ENCODE measurements at regions not wholly inside any gene's neighbourhood (a gene's known extent, or its start where the extent isn't known, plus 50 kb on each side); places are given as distances from the start of the nearest gene placed in this dataset.

DNA sequence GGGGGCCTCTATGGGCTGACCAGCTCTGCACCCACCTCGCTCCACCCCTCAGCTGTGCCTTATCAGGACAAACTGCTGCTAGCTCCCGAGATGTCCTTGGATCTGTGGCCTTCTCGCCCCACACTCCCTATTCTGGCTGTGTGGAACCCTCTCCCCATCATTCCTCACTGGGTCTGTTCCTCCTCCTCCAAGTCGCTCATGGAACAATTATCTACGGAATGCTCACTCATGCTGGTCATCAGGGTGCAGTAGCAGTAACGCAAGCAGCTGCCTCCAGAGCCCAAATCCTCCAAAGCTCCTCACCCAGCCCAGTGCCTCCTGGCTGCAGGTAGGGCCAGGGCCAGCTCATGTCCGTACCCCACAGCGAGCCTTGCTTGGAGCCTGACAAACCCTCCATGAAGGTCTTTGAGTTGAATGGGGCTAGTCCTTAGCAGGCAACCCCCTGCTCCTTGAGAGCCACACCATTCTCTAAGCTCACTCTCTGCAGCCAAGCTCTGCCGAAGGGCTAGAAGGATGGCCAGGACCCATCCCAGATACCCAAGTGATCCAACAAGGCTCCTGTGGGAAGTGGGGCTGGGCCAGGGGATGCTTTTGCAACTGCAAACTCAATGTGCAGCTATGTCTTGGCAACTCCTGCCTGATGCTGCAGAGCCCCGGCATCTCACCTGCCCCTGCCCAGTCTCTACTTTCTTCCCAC lies 977.8 kb downstream of the TBC1D22A start:
- no peak for DNase-seq

DNA sequence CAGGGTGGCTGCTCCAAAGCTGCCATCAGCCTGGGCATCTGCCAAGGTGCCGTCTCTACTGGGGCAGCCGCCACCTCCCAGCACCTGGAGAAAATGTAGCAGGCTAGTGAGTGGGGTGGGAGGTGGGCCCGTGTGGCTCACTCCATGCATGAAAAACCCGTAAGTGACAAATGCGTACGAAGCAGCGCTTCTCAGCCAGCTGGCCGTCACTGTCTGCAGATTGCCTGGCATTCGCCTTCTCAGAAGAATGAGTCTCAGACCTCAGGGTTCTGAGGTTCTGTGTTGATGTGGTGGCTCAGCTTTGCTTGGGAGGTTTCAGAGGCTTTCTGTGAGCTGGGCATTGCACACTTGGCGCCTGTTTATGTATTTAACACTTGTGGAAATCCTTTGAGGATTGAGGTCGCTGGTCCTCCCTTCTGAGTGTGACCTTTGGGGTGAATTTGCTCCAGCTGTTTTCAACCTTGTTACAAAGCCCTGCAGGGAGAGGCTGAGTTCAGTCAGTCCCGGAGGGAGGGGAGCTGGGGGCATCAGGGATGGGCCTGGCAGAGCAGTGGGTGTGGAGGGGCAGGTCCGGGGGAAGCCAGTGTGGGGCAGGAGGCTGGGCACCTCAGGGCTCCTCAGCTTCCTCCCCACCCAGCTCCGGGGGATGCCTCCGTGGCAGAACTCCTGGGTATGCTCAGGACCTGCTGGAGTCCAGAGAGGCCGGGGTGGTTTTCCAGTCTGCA lies 977.0 kb downstream of the TBC1D22A start:
- no peak for DNase-seq

DNA sequence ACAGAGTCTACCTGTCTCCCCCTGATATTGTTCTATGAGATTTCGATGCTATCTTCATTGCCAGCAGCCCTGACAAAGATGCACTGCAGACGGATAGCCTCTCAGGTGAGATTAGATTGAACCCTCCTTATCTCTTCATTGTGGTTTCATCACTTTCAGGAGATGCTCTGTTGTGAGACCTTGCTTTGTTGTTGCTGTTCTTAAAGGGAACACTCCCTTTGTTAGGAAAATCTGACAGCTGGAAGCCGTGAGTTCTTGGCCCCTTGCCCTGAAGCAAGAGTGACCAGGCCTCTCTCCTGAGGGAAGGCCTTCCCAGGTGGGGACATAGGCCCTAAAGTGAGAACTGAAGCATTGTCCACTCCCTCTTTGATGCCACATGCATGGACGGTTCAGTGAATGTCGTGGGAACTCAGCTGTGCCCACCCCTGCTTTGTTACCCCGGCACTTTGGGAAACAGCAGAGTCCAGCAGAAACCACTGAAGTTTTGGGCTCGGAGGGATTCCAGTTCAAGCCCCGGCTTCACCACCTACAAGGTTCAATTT lies 976.1 kb downstream of the TBC1D22A start:
- no peak for DNase-seq

DNA sequence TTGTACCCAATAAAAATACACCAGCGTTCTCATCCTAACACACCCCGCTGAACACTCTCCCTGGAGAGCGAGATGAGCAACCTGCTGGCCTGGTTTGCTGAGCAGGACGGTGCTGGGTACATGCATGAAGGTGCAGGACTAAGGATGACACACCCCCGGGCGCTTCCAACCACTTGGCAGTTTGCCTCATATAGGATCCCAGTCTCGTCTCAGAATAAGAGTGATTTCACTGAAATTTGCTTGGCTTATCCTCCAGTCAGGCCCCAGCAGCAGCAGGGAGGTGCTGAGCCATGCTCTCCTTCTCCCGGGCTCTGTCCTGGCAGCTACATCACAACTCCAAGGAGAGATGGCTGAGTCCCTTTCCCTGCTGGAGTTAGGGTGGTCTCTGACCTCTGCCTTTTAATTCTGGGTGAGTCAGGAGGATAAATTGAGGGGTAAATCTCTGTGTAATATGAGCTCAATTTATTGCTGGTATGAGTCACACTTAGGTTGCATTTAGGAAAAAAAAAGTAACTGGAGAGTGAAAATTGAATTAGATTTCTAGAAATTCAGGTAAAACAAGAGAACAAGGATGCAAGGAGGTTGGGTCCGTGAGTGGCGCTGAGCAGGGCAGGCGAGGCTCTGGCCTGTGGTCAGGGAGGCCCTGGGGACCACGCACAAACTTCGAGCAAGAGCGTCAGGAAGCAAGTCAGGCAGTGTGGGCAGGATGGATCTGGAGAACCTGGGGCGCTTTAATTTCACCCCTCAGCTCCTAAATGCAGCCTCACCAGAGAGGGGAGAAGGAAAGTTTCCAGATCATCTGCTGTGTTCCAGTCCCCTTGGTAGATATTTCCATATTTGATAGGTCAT lies 974.0 kb downstream of the TBC1D22A start:
- no peak for DNase-seq

DNA sequence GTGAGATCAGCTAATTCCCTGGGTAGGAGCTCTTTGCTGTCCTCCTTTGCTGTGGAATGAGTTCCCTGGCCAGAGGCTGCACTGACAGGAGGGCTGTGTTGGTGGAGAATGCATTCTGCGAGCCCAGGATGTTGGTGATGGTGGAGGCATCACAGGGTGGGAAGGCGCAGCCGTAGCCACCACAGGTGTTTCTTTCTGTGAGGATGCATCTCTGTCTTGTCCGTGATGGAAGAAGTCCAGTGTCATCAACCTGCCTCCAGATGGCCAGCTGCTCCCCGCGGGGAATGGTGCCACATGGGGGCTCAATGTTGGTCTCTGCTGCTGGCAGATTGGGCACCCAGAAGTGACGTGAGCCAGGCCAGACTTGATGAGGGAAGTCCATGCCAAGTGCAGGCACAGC lies 972.1 kb downstream of the TBC1D22A start:
- DNase-seq, result no peak

DNA sequence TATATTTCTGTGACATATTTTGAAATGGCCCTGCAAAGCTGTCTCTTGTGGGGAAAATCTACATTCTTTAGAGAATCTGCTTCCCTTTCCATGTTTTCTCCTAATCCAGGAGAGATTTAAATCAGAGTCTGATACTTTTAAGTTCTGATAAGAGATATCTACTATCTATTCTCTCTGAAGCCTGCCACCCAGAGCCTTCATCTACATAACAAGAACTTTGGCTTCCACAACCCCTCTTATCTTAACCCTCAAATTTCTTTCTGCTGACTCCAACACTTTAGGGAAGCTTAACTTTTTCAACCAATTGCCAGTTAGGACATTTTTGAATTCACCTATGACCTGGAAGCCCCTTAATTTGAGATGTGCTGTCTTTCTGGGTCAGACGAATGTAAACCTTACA lies 965.2 kb downstream of the TBC1D22A start:
- DNase-seq, result no peak

DNA sequence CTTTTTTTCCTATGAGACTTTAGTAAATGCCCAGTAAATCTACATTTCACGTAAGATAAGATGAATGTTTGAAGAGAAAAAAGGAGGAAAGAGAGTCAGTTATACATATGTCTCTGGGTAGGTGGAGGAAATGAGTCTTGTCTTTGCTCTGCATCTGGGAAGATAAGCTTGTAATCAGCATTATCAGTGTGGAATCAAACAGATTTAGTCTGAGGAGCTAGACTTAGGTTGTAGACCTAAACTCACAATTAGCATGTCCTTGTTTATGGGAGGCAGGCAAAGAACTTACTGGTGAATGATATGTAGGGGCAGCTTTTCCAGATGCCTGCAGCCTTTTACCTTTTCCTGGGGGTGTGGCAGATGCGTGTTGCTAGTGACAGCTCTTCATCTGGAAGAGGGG lies 962.3 kb downstream of the TBC1D22A start:
- DNase-seq, result no peak

DNA sequence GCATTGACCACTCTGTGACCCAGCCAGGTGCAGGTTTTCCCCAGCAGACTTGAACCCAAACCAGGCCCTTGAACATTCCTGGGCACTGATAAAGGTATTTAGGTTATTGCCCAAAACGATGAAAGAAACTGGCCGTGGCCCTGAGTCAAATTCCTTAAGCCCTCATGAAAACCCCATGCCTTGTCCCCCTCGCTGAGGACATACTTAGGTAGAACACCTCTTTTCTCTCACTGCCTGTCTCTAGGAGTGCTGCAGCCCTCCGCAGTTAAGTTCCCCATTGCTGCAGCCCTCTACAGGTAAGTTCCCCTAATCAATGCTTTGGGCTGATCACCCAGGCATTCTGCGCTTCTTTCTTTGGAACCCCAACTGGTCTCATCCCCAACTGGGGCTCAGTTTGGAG lies 961.6 kb downstream of the TBC1D22A start:
- no peak for DNase-seq

DNA sequence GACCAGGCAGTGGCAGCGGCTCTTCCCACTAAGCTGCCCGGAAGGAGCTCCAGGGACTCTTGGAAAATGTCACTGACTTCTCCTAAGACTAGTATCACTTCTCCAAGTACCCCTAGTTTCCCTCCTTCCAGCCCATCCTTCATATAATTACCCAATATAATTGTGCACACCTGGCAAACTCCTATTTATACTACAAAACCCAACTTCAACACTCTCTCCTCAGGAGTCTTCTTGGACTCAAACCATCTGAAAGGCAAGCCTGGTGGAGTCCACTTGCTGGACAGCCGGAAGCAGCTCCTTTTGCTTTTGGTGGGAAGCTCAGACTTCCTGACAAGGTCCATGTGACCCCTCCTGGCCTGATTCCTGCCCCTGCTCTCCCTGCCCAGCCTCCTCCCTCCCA lies 955.9 kb downstream of the TBC1D22A start:
- DNase-seq, result no peak

DNA sequence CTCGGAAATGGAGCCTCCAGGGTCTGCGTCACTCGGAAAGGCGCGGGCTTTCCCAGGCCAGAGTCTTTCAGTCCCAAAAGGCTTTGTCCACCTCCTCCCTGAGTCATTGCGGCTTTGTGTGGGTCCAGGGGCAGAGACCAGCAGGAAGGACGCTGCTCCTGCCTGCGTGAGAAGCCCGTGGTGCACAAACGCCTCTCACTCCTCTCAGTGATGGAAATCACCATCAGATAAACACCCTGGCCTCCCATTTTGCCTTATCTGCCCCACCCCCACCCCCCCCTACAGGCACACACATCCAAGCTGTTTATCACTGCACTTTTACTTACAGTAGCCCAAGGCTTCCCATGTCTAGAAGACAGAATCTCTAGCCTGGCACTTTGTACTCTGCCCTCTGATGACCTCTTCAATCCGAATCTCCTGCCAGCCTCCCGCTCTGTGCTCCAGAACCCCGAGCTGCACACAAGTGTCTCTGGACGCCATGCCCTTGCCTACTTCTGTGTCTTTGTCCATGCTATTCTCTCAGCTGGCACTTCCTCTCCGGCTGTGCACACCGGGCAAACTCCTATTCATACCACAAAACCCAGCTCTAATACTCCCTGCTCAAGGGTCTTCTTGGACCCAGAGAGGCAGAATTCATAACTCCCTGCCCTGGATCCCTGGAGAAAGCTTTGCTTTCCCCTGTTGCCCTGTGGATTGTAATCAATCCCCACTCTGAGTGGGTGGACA lies 954.6 kb downstream of the TBC1D22A start:
- DNase-seq, result no peak

DNA sequence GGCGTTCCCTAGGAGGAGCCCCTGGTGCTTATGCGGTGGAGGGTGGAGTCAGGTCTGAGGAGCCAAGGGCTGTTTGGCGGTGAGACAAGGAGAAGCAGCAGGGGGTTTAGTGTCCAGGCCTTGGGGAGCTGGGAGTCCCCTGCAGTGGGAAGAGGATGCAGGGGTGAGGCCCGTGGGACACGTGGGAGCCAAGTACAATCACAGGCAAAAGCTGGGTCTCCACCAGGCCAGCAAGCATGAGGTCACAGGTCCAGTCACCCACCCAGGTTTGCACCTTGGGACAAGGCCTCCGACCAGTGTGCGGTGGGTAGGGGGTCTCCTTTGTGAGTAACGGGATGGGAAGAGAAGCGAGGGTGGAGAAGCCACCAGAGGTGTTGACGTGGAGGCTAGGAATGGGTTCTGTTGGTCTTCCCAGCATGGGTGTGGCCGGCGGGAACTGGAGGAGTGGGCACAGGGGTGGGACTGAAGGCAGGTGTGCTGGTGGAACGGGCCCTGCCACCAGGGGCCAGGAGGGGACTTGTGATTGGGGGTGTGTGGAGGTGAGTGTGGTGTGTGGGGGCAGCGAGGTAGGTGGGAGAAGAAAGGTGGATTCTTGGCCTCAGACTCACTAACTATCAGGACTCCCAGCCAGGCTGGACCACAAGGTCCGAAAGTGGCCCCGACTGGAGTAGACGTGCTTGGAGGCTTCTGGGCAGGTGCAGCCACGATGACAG lies 953.6 kb downstream of the TBC1D22A start:
- DNase-seq, result no peak

DNA sequence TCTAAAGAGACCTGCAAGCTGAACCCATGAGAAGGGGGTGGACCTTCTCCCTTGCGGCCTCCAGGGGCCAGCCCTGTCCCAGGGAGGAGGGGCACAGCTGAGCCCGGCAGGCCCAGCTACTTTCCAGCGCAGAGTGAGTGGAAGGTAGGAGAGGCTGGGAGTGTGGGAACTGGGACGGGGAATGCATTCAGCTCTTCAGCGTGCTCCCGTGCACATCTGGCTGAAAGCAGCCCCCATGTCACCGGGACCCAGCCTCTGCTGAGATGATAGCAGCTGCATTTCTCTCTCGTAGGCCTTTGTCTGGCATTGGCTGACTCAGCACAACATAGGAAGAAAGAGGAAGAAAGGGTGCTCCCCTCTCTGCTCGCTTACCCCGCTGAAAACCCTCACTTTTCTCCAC lies 951.5 kb downstream of the TBC1D22A start:
- no peak for DNase-seq

DNA sequence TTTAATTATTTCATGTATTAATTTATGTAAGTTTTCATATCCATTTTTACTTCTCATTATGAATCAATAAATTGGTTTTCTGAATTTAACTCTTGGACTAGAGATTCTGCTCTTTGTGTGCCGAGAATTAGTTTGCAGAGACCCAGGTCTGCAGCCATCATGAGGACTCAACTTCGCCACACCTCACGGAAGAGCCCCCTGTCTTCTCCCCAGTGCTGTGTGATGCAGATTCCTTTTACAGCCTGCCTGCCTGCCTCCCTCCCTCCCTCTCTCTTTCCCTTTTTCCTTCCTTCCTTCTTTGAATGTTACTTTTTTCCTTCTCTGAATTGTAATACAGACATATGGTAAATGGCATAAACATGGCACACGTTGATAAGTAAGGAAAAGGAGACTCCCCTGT lies 947.7 kb downstream of the TBC1D22A start:
- no peak for DNase-seq

DNA sequence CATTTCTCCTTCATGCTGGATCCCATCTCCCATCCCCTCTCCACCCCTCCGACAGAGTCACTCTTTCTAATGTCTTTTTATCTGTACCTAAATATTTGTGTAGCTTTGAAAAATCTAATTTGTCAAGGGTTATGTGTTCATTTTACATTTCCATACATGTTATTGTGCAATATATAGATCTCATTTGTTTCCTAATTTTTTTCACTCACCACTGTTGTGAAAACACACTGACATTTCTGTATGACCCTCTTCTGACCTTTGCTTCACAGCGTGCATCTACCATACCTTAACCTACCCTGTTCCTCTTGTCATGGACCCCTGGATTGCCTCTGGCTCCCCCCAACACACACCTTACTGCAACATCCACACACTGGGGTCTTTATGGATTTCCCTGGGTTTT lies 942.9 kb downstream of the TBC1D22A start:
- DNase-seq, result no peak

DNA sequence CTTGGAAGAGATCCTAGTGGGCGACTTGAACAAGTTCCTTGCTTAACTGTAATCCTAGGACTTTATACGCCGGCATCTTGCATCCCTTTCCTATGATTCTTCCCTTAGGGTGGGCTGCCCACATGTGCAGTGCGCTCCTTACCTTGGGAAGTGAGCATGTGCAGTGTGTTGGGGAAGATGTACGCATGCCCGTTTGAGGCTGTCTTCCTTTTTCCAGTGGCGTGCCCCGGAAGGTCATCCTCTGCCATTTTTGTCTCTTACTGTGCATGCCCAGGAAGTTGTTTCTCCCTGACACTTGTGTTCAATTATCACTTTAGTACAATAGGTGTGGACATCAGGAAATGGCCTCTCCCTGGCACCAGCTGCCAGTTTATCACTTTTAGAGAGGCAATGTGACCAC lies 936.5 kb downstream of the TBC1D22A start:
- DNase-seq, result no peak

DNA sequence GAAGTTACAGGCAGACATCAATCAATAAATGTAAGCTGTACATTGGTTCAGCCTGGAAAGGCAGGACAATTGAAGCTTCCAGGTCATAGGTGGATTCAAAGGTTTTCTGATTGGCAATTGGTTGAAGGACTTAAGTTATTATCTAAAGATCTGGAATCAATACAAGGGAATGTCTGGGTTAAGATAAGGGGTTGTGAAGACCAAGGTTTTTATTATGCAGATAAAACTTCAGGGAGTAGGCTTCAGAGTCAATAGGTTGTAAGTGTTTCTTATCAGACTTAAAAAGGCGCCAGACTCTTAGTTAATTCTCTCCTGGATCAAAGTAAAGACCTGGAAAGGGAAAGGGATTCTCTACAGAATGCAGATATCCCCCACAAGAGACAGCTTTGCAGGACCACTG lies 935.4 kb downstream of the TBC1D22A start:
- DNase-seq, result no peak

DNA sequence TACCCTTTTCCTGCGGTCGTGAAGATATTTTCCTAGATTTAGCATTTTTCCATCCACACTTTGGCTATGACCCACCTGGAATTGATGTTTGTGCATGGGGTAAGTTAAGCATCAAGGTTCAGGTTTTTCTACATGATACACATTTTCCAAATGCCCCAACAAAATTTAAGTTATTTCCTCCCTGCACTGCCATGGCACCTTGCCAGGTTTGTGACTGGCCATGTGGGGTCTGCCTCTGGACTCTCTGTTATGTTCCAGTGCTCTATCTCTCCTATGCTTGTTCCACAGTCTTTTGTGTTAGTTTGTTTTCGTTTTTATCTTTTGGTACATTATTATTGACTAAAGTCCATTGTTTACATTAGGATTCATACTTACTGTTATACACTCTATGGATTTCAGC lies 934.3 kb downstream of the TBC1D22A start:
- no peak for DNase-seq

DNA sequence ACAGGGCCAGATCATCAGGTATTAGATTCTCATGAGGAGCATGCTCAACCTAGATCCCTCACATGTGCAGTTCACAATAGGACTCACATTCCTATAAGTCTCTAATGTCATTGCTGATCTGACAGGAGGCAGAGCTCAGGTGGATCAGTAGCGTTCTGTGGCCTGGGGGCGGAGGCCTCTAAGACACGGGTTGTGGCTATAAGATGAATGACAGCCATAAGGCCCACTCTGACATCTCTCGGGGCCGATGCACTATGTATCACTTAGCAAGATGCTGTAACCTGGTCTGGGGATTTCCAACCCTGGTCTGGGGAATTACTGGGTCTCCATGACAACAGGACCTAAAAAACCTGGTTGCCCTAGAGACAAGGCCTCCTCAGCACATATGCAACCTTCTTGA lies 932.7 kb downstream of the TBC1D22A start:
- DNase-seq, result peak; percentile 2

DNA sequence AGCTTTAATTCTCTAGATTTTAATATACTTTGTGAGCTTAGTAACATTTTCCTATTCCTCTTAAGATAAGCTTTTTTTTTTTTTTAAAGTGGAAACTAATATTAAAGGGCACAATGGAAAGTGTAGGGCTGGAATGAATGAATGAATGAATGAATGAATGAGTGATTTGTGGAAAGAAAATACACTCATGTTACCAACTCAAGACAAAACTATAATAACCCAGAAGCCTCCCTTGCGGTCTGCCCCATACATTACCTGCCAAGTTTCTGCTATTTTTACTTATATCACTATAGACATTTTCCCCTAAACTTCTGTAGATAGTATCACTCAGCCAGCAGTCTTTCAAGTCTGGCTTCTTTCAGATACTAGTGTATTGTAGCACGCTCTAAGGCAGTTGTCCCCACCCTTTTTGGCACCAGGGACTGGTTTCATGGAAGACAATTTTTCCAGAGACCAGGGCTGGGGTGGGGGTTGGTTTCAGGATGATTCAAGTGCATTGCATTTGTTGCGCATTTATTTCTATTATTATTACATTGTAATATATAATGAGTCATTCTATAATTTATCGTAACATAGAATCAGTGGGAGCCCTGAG lies 932.2 kb downstream of the TBC1D22A start:
- no peak for DNase-seq

DNA sequence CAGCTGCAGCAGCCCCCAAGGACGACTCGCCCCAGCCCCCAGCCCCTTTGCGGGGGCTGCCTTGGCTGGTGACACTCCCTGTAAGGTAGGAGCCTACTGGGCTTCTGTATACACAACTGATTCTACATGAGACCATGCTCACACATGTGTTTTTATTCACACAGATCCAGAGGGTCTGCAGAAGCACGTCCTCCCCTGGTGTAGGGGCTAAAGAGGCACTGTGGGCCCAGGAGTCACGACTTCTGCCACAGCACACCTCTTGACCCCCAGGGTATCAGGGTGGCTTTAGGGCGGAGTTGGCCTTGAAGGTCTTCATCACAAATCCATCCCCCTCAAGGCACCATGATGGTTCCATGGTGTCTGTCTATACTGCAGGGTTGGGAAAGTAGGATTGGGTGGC lies 931.2 kb downstream of the TBC1D22A start:
- DNase-seq, result no peak

DNA sequence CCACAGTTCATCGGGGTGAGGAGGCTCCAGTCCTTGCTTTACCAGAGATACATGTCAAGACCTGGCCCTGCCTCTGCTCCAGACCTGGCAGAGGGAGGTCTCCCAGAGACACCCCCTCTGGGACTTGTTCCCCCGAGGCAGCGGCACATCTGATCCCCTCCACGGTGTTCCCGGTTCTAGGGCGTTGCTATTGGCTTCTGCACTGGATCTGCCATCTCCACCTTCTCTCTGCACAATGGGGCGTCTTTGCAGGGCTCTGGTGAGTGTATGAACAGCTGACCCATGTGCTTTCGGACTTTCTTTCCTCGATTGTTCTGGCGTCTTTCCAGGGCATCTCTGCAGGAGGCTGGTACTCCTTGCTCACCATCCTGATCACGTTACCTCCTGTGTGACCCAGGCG lies 930.4 kb downstream of the TBC1D22A start:
- no peak for DNase-seq
